GM19238 (cell line): ENCODE measurements at regions not wholly inside any gene's neighbourhood (a gene's known extent, or its start where the extent isn't known, plus 50 kb on each side); places are given as distances from the start of the nearest gene placed in this dataset.

Source experiments
- DNase-seq: peaks from one replicate; pipeline ENCODE4 v3.0.0; 2011; ENCODE audit warnings: low spot score; ENCODE audit not compliant: insufficient read length

DNA sequence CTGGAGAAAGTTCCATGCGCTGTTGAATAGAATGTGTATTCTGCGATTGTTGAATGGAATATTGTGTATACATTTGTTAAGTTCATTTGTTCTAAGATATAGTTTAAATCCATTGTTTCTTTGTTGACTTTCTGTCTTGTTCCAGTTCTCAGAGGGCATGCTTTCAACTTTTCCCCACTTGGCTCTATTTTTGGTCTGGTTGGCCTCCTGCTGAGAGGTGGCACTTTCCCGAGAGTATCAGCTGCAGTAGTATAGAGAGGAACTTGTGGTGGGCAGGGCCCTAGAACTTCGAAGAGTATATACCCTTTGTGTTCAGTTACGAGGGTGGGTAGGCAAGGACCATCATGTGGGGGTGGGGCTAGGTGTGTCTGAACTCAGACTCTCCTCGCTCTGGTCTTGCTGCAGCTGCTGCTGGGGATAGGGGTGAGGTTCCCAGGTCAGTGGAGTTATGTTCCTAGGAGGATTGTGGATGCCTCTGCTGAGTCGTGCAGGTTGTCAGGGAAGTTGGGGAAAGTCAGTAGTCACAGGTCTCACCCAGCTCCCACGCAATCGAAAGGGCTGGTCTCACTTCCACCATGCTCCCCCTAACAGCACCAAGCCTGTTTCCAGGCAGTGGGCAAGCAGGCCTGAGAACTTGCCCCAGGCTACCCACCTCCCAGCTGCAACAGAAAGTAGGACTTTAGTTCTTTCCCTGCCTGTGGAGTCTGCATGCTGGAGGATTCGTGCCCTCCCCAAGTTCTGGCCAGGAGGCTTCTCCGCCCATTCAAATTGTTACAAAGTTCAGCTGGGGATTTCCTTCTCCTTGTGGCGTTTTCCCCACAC is 118.9 kb upstream of the SSTR4 start:
- no peak for DNase-seq

DNA sequence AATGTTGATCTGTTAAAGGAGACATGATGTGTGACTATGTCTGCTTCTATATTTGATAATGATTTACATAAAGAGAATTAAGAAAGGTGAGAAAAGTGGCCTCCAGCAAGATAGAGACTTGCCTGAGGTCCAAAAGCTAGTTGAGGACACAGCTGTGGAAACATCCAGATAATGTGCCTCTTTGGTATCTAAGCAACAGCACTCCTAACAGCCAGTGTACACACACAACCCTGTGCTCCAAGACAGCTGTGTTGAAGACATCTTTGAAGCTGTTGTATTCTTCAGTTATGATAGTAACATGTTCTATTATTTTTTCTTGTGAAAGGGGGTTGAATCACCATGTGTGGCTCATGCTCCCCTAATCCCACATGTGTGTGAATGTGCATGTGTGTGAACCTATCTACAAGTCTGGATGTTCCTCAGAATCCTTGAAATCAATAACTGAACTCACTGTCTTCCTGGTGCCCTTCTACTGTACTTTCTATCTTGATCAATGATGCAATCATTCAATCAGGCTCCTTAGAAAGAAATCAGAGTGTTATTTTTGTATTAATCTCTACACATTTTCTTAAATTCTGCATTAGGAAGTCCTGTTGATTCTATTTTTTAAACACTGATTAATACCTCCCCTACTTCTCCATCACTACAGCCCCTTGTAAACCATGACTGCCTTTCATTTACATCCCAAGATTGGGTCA is 116.7 kb upstream of the SSTR4 start:
- no peak for DNase-seq

DNA sequence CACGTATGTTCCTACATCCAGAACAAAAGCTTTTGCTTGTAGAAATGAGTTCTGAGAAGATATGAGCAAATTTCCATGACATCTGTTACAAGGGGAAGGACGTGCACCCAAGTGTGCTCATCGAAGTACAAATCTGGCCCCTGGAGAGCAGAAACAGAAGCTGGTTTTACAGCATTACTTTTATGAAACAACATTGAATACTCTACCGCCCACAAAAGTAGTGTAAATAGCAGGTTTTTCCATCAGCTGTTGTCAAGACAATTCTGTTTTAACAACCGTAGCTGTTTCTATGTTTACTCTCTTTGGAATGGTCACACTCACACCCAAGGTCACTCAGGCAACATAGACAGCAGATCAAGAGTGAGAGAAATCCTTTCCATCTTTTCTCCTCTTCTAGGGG is 114.2 kb upstream of the SSTR4 start:
- DNase-seq = no peak

DNA sequence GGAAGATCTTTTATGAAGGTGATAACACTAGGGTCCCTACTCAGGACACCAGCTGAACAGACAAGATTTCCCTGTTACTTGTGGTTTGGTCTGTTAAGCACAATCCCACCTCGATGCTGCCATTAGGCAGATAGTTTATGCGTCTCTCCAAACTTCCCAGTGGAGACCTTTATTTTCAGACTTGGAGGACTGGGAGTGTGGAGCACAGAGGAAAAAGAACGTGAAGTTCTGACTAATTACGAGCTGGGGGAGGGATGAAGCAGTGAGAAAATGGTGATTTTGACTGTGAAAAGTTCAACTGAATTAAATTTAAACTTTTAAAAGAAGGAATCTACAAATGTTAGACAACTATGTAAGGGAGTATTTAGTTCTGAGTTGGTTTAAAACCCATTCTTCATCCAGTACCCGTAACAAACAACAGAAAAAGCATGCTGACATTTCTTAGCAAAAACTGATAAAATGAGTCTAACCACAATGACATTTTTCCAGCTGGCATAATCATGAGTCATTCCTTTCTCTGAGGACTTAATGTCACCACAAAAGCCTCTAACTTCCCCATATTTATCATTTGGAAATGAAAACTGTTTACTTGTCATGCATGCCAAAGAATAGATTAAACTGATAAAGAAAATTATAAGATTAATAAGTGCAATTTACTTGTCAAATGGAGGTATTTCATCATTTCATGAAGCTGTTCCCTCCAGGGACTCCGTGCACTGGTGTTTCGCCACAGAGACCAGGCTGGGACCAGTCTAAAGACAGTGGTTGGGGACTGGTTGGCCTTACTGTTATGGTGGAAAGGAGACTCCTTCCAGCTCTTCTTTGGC is 113.3 kb upstream of the SSTR4 start:
- DNase-seq = no peak

DNA sequence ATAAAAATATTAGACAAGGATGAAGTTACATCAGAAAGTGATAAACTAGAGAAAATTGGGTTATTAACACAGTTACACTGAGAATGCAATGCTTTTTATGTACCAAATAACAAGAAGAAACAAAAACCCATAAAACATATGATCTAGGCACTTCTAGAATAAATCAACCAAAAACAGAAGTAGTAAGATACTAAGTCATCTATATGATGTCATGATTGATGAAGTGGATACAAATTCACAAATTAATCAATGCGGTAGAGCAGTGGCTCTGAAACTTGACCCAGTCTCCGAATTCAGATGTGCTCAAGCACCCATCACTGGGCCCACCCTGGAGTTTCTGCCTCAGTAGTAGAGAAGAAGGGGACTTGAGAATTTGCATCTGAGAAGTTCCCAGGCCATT is 112.1 kb upstream of the SSTR4 start:
- no peak for DNase-seq

DNA sequence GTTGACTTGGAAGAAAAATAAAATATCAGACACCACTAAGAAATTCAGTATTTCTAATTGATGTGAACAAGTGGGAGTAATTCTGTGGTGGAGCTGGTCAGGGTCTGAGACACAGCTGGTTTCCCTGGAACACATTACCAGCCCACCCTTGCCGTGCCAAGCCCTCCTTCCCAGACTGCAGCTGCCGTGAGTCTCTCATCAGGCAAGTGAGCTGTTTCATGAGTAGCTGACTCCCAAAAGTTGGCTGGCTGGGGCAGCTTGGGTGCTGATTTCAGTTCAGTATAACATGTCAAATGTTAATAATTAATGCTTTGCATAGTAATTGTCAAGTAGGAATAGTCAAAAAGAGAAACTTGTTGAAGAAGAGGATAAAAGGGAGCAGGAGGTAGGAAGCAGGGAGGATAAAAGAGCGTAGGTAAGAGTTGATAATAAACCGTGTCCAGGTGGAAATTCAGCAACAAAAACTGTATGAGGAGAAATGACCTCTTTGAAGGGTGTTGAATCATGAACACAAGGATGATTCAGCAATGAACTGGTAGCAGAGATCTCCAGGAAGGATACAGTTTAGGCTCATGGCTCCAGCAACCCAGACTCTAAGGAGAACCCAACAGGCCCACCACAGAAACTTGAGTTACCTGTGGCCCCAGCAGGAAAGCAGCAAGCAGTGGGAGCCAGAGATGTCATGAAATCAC is 110.9 kb upstream of the SSTR4 start:
- DNase-seq = no peak

DNA sequence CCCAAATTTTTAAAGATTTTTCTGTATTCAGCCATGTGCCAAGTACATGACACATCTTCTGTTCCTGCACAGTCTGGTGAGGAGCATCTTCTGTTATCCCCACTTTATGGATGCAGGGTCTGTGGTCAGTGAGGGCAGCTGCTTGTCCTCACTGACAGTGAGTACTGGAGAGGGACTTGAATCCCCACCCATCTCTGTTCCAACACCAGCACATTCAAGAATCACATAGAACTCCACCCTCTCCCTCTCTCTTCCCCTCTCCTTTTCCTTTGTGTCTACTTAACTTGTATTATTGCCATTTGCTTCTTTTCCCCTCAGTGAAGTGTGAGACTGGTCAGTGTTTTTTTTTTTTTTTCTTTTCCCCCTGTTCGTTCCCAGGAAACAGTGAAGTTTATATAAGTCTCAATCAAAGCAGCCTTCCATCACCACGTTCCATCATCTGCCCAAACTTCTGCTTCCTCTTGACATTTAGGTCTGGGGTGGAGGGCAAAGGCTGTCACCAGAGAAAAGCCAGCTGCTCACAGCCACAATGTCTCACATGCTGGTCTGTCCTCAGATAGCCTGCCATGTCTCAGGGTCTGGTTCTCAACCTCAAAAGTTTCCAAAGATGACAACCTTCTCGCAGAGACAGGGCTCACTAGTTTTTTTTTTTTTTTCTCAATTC is 110.0 kb upstream of the SSTR4 start:
- no peak for DNase-seq

DNA sequence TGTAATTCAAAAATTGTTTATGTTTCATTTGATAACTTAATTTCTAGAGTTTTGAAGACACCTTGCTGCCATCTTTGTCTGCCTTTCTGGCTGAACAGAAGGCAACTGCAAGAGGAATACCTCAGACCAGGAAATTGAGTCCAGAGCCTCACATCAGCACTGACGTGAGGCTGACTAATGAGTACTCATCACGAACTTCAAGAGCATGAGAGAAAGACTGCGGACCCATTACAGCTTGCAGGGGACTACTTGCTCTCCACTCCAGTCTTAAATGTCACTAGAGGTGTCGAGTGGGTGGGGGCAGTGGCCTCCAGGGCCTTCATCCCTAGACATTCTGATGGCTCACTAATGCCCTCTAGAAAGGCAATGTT is 109.5 kb upstream of the SSTR4 start:
- no peak for DNase-seq

DNA sequence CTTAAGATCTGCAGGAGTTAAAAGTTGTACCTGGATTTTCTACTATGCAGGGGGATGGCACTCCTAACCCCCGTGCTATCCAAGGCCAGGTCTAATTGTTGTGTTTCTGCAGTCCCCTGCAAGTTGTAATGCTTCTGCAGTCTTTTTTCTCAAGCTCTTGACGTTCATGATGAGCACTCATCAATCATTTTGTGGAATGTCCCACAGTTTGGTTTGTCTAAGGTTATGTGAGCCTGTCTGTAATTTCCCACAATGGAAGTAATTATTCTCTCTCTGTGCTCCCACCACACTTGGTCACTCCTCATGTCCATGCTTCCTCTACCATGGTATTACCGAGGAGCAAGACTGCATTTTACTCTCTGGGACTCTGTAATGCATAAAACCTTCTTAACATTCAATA is 107.6 kb upstream of the SSTR4 start:
- DNase-seq = no peak

DNA sequence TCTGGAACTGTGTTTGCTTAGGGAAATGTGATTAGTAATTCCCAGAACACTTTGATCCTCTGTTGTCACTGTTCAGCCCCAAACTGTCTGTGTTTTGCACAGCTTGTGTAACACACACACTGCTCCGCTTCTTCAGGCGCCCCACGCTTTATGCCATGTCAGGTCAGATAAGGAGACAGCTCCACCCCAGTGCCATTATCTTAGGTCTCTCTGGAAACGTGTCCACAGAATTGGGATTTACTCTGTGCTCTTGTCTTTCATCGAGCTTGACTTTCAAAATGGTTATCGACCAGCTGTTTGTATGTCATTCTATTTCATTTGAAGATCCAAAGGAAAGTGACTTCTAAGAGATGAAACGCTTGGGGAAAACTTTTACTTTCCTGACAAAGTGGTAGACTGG is 106.4 kb upstream of the SSTR4 start:
- DNase-seq = no peak

DNA sequence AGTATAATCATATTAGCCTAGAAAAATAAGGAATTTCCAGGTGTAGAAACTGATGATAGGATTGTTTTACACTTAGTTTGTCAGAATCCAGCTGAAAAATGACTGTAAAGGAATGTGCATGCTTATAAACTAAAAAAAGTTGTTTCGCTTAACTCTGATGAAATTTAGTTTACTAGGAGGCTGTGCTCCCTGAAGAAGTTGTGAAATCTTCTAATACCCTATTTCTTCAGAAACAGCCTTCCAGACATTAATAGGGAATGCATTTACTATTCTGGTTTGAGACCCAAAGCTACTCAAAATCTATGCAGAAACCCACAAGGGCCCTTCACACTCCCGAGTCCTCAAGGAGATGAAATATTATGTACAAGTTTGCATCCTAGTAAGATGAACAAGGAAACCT is 105.5 kb upstream of the SSTR4 start:
- DNase-seq = no peak

DNA sequence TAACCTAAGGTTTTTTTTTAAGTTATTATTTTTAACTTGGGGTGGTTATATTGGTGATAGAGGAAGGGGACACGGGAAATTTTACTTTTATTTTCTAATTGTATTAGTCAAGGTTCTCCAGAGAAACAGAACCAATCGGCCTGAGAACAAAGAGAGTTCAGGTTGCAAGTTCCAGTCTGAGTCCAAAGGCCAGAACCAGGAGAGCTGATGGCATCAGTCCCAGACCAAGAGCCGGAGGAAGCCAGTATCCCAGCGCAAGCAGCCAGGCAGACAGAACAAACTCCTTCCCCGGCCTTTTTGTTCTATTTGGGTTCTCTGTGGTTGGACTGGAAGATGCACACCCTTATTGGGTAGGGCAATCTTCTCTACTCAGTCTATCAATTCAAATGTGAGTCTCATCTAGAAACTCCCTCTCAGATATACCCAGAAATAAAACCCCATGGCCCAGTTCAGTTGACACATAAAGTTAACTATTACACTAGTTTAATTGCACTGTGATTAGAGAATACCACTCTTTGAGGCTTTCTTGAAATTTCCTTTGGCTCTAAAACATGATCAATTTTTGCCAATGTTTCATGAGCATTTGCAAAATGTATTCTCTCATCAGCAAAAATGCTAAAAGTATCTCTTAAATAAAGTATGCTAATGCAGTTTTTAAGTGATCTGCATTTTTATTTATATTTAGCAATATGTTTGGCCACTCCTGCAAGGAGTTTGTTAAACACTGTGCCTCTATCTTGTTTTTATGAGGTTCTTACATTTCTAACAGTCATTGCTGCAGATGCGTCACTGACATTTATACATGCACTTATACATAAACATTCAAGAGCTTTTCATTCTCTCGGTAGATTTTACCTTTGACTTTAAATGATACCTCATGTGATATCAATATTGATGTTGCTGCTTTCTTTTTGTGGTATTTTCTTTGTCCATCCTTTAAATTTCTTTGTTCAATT is 103.2 kb upstream of the SSTR4 start:
- no peak for DNase-seq

DNA sequence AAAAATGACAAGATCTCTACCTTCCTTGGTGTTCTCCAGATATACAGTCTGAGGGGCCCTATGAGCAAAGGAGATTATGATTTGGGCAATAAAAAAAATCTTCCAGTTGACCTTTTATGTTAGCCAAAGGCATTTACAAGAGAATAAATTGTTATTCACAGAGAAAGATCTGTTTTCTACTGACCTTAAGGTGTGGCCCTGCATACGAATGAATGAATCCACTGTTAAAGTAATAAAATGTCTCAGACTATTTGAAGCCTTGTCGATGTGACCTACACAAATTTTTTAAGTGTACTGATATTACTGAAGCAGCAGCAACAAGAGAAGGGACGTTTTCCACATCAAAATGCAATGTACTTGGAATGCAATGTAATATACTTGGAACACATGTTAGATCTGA is 95.9 kb upstream of the SSTR4 start:
- no peak for DNase-seq

DNA sequence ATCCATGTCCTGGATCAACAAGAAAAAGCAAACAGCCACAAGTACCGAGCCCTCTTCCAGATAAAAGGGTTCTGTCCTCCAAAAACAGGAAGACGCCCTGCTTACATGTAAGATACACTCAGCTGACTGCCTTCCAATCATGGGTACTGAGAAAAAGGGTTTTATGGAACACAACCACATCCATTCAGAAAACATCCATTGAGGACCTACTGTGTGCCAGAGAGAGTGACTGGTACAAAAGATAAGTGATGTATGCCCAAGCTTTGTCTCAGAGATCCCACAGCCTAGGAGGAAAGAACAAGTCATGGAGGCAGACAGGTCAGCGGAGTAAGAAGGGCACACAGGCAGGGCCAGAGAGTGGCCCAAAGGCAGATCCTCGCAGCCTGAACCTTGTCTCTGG is 94.8 kb upstream of the SSTR4 start:
- no peak for DNase-seq

DNA sequence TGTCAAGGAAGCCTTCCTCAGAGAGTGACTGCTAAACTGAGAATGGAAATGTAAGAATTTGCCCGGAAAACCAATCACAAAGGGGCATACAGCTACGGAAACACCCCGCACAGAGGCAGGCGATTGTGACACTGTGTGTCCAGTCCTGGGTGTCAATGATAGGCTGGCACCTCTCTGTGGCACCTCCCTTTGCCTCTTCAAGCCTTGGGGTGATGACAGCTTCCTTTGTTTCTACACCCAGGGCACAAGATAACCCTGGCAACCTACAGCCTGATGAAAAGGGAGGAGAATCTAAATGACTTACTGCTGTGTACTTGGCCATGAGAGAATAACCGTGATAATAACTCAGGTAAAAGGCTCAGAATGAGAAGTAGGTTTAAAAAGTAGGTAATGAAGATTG is 93.6 kb upstream of the SSTR4 start:
- no peak for DNase-seq

DNA sequence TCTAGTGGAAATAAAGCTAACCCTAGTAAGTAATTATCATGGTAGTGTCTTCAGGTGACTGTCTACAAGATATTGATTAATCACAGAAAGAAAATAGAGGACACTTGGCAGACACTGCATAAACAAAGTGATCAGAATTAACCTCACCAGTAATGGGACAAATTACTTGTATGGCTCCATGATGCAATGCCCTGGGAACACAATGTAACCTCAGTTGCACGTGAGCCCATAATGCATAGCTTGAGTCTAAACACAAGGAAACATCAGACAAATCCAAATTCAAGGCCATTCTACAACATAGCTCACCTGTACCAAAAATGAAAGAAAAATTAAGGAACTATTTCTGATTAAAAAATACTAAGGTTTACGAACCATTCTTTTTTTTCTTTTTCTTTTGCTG is 92.4 kb upstream of the SSTR4 start:
- no peak for DNase-seq

DNA sequence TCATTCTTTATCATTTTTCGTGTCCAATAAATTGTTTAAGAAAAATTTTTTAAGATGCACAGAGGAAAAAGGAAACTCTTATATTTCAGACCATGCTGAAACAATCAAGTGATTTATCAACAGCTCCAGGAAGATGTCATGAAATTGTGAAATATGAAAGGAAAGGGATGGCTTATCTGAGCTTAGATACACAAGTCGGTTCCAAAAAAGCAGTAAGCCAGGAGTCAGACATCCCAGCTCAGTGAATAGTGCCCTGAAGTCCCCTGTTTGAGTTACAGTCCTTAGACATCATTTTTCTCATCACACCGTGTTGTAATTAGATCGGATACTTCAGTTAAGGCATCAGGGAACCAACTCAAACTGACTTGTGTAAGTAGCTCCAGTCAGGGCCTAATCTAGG is 91.0 kb upstream of the SSTR4 start:
- no peak for DNase-seq

DNA sequence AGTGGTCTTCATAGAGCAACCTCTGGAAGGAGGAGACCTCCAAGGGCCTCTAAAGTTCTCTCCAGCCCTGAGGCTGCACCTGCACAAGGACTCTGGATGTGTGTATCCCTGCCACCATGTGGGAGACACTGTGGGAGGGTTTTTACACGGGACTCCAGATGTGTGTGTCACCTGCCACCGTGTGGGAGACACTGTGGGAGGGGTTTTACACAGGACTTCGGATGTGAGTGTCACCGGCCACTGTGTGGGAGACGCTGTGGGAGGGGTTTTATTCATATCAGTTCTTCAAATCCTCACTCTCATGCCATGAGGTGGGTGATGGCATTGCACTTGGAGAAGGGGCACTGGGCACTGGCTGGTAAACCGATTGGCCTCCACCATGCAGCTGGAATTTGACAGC is 90.2 kb upstream of the SSTR4 start:
- DNase-seq = no peak

DNA sequence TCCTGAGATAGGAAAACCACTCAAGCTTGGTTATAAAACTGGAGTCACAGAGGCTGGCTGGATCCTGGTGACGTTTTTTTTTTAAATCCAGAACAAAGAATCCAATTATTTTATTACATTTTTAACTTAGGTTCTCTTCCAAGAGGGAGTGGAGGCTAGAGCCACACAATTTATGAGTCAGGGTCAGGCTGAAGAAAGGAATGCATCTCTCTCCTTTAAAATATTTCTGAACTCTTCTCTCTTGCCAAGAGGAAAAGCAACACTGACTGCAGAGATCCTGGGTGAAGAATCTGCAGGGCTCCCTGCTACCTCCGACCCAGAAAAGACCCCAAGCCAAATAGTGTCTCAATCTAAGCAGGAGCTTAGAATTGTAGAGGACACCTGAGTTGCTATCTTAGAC is 88.5 kb upstream of the SSTR4 start:
- DNase-seq = no peak
